ENCODE measurements at regions not wholly inside any gene's neighbourhood (a gene's known extent, or its start where the extent isn't known, plus 50 kb on each side); places are given as distances from the start of the nearest gene placed in this dataset.
"Not testable (repeated sequence)": the region's sequence is repeated elsewhere in the genome, so short reads cannot be mapped to it uniquely, and the experiment has no call there.

- ChIA-PET CTCF (interaction anchor here (0.7 kb wide), 1 partner anchor 65 kb away, joined by 3 read pairs; no protein-coding TSS in a partner anchor), POLR2A (no interaction called here)
- FAIRE-seq, result no peak
- Histone ChIP-seq H3K4me2 (peak overlapping the region; percentile 26; the same call in 2 of the 3 replicates), H3K4me3 (no peak overlapping the region), H3K4me1 (peaks cover 4% of the 10 kb centered on the region; the same call in 2 of the 3 replicates), H3K27ac (no peak overlapping the region), H3K9me3 (peaks cover 5% of the 10 kb centered on the region)
- TF ChIP-seq USF2 (IDR thresholded peaks at IDR 0.05) (no peak), RARB (CRISPR knock-in tag; IDR thresholded peaks at IDR 0.05) (no peak), ZSCAN20 (CRISPR knock-in tag; IDR thresholded peaks at IDR 0.05) (no peak), CBX2 (IDR thresholded peaks at IDR 0.05; ENCODE audit: borderline replicate concordance, low read depth) (no peak), ESRRA (IDR thresholded peaks at IDR 0.05; ENCODE audit: borderline replicate concordance, low read length) (no peak), JUN (IDR thresholded peaks at IDR 0.05) (no peak), CBX8 (IDR thresholded peaks at IDR 0.05) (no peak), RAD21 (conservative IDR thresholded peaks at IDR 0.05 in 1 of 2, IDR thresholded peaks at IDR 0.05 in 1 of 2) (no peak), HEYL (CRISPR knock-in tag; IDR thresholded peaks at IDR 0.05) (no peak)
- 87% methylated on average over 2 of the region's 2 CpGs for WGBS (ENCODE audit: missing lambda C conversion rate)
- no peak for DNase-seq (ENCODE audit: low read depth in 1 of 2, low spot score in 1 of 2)
- ATAC-seq, result peak in 1 of 2 experiments; percentile 46; a peak in 3 of 6 replicates
These were observed 185.5 kb upstream of the ANKRD28 start for GRCh38 chr3:15983232-15983631.

GRCh38 chr3:15983693-15984092, 185.9 kb upstream of the ANKRD28 start:
- Histone ChIP-seq H3K27ac (no peak overlapping the region), H3K4me3 (no peak overlapping the region), H3K9me3 (peaks cover 8% of the 10 kb centered on the region), H3K4me1 (peaks cover 4% of the 10 kb centered on the region; the same call in 2 of the 3 replicates), H3K4me2 (no peak overlapping the region)
- POLR2A ChIA-PET, result no interaction called here
- 47% methylated on average over 1 of the region's 1 CpG for WGBS (ENCODE audit: missing lambda C conversion rate)
- ATAC-seq (no peak), FAIRE-seq (no peak), DNase-seq (ENCODE audit: low read depth in 1 of 2, low spot score in 1 of 2) (no peak)
- CTCF ChIA-PET, result no interaction called here
- TF ChIP-seq RNF2 (IDR thresholded peaks at IDR 0.05; ENCODE audit: borderline replicate concordance, low read depth) (no peak), ATOH8 (CRISPR knock-in tag; IDR thresholded peaks at IDR 0.05; ENCODE audit: low read depth) (no peak), MAX (IDR thresholded peaks at IDR 0.05) (no peak)

GRCh38 chr3:15989419-15989818, 185.1 kb upstream of the GALNT15 start:
- Histone ChIP-seq H3K27ac (no peak overlapping the region), H3K4me2 (no peak overlapping the region), H3K9me3 (peaks cover 20% of the 10 kb centered on the region), H3K4me3 (no peak overlapping the region), H3K4me1 (no peaks in the 10 kb centered on the region)
- FAIRE-seq (no peak), DNase-seq (ENCODE audit: low read depth in 1 of 2, low spot score in 1 of 2) (no peak), ATAC-seq (no peak)
- ChIA-PET POLR2A (no interaction called here), CTCF (interaction anchor here (2.1 kb wide), 1 partner anchor 10 kb away, joined by 6 read pairs; no protein-coding TSS in a partner anchor)
- no peak for TF ChIP-seq JUNB (IDR thresholded peaks at IDR 0.05)
- TF ChIP-seq RCOR1 (IDR thresholded peaks at IDR 0.05; ENCODE audit: low read depth, low read length), result no peak
- TF ChIP-seq KDM5A (IDR thresholded peaks at IDR 0.05), result no peak
- no peak for TF ChIP-seq SMC3 (IDR thresholded peaks at IDR 0.05)
- no peak for TF ChIP-seq PBX3 (IDR thresholded peaks at IDR 0.05)
- WGBS (ENCODE audit: missing lambda C conversion rate), result 21% methylated on average over 1 of the region's 1 CpG

GRCh38 chr3:15993660-15994059, 180.8 kb upstream of the GALNT15 start:
- POLR2A ChIA-PET; ATAC-seq; H3K27ac ChIP-seq; CTCF ChIA-PET; H3K4me1 ChIP-seq; H3K4me3 ChIP-seq; FAIRE-seq; DNase-seq (ENCODE audit: low read depth in 1 of 2, low spot score in 1 of 2); H3K4me2 ChIP-seq: not testable (repeated sequence)
- peaks cover 12% of the 10 kb centered on the region; the same call in 1 of the 3 replicates for H3K9me3 ChIP-seq
- 60% methylated on average over 7 of the region's 7 CpGs for WGBS (ENCODE audit: missing lambda C conversion rate)

GRCh38 chr3:15996496-15996895, 178.0 kb upstream of the GALNT15 start:
- POLR2A ChIA-PET; H3K4me2 ChIP-seq; H3K27ac ChIP-seq; FAIRE-seq; ATAC-seq; H3K4me3 ChIP-seq; H3K4me1 ChIP-seq; H3K9me3 ChIP-seq; DNase-seq (ENCODE audit: low read depth in 1 of 2, low spot score in 1 of 2): not testable (repeated sequence)
- WGBS (ENCODE audit: missing lambda C conversion rate), result 72% methylated on average over 17 of the region's 17 CpGs
- CTCF ChIA-PET, result interaction anchor here (0.6 to 1.2 kb wide), 2 partner anchors 114 to 521 kb away, joined by 3 read pairs; no protein-coding TSS in a partner anchor
